Left ventricle myocardium inferior (tissue), 1 donor: ENCODE measurements at regions not wholly inside any gene's neighbourhood (a gene's known extent, or its start where the extent isn't known, plus 50 kb on each side); places are given as distances from the start of the nearest gene placed in this dataset.

Experiments
- DNase-seq: peaks from one replicate; pipeline ENCODE4 v3.0.0-alpha.2; 2020
- H3K27ac ChIP-seq: fragments of 200-600 bp; replicated peaks from 2 replicates; pipeline ENCODE4 v1.8.0; 2021
- H3K27me3 ChIP-seq: fragments of 200-600 bp; 2 replicates; pipeline ENCODE4 v1.8.0; 2021; ENCODE audit warnings: low read depth
- H3K36me3 ChIP-seq: fragments of 200-600 bp; 2 replicates; pipeline ENCODE4 v1.8.0; 2021
- H3K4me1 ChIP-seq: fragments of 200-600 bp; 2 replicates; pipeline ENCODE4 v1.8.0; 2021
- H3K4me3 ChIP-seq: fragments of 200-600 bp; 2 replicates; pipeline ENCODE4 v1.8.0; 2021; ENCODE audit warnings: mild to moderate bottlenecking, moderate library complexity
- H3K9me3 ChIP-seq: fragments of 200-600 bp; replicated peaks from 2 replicates; pipeline ENCODE4 v1.8.0; 2021
- intact Hi-C: fragments of 100-400 bp; cut with micrococcal nuclease; formaldehyde crosslinking; loops from one replicate; pipeline ENCODE4 v1.11.0; 2022
- TF ChIP-seq, protein P1 (sequence below): fragments of 200-600 bp; IDR thresholded peaks from 2 replicates; pipeline ENCODE4 v1.8.0; 2021; ENCODE audit warnings: antibody characterized with exemption, mild to moderate bottlenecking, borderline replicate concordance
- donor health status: DM: no; HTN: yes; CAD: no; lungs with severe emphysema.

DNA sequence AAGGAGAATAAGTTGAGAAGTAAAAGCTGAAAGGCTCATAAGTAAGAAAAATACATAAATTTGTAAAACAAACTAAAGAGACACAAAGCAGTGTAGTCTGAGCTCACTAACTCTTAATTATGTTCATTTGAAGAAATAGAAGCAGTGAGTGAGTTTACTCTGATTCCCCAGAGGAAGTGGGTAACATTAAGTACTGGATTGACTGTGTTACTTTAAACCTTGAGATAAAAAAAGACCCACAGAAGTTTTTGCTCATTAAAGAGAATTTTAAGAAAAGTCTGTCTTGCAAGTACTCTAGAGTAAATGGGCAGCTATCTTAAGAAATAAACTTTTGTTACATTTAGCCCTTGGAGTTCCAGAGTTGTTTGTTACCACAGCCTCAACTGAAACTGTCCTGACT is 2466.9 kb downstream of the PCDH7 start:
- peaks cover under 1% of the 10 kb centered on the region for H3K9me3 ChIP-seq
- H3K4me1 ChIP-seq, result no peaks in the 10 kb centered on the region
- no peaks in the 10 kb centered on the region for H3K36me3 ChIP-seq
- no peak for DNase-seq
- intact Hi-C loops, result no loop called here
- no peak overlapping the region for H3K27ac ChIP-seq
- no peaks in the 10 kb centered on the region for H3K27me3 ChIP-seq
- no peak overlapping the region for H3K4me3 ChIP-seq
- TF ChIP-seq, protein P1, sequence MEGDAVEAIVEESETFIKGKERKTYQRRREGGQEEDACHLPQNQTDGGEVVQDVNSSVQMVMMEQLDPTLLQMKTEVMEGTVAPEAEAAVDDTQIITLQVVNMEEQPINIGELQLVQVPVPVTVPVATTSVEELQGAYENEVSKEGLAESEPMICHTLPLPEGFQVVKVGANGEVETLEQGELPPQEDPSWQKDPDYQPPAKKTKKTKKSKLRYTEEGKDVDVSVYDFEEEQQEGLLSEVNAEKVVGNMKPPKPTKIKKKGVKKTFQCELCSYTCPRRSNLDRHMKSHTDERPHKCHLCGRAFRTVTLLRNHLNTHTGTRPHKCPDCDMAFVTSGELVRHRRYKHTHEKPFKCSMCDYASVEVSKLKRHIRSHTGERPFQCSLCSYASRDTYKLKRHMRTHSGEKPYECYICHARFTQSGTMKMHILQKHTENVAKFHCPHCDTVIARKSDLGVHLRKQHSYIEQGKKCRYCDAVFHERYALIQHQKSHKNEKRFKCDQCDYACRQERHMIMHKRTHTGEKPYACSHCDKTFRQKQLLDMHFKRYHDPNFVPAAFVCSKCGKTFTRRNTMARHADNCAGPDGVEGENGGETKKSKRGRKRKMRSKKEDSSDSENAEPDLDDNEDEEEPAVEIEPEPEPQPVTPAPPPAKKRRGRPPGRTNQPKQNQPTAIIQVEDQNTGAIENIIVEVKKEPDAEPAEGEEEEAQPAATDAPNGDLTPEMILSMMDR, result no peak

DNA sequence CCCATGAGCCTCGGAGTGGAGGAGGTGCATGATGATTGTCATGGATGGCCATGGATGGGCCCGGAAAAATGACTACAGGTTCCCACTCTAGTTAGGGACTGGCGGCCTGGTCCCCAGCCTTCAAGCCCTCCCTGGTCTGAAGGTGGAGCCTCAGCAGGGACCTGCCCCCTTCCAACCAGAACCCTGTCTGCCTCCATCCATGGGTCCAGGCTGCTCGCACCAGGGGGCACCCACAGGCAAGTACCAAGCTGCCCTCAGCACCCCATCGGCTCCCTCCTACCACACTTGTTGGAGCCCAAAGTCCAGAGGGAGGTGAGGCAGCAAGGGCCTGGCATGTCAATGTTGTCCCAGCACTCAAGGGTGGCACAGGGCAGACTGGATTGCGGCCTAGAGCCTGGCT is 2468.6 kb downstream of the PCDH7 start:
- TF ChIP-seq, protein P1, result no peak
- intact Hi-C loops, result no loop called here
- Histone ChIP-seq H3K4me1 (no peaks in the 10 kb centered on the region), H3K36me3 (no peaks in the 10 kb centered on the region), H3K9me3 (no peaks in the 10 kb centered on the region), H3K27me3 (no peaks in the 10 kb centered on the region), H3K4me3 (no peak overlapping the region), H3K27ac (no peak overlapping the region)
- DNase-seq, result no peak

DNA sequence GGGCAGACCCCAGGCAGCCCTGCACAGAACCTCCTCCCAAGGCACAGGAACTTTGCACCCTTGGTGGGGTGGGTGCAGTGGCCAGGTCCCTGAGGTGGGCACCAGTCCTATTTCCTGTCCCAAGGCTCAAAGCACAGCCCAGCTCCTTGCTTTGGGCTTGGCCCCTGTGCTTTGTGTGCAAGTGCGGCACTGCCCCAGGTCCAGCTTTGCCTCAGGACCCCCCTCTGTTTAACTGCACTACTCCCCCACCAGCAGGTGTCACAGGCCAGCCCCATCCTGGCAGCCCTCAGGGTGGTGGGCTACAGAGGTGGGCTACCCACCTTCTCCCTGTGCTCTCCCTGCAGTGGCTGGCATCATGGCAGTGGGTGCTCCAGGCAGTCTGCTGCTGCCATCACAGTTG is 2469.0 kb downstream of the PCDH7 start:
- no peak overlapping the region for H3K4me3 ChIP-seq
- TF ChIP-seq, protein P1, result no peak
- H3K27me3 ChIP-seq, result no peaks in the 10 kb centered on the region
- H3K27ac ChIP-seq, result no peak overlapping the region
- intact Hi-C loops, result no loop called here
- DNase-seq, result no peak
- no peaks in the 10 kb centered on the region for H3K9me3 ChIP-seq
- H3K4me1 ChIP-seq, result no peaks in the 10 kb centered on the region
- H3K36me3 ChIP-seq, result no peaks in the 10 kb centered on the region

DNA sequence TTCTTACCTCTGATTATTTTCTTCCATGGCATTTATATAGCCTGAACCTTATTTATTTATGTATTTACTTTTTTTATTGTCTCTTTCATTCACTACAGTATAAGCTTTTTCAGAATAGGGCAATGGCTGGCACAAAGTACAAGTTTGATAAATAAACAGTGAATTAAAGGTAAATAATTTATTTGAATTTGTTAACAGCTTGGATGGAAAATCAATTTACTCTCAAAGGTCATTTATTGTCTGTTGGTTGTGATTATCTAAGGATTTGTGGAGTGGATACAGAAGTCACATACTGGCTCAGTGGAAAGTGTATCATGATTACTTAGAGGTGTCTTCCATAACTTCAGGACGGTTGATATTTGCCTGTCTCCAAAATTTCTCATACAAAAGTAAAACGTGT is 2472.9 kb downstream of the PCDH7 start:
- intact Hi-C loops, result no loop called here
- no peak overlapping the region for H3K27ac ChIP-seq

DNA sequence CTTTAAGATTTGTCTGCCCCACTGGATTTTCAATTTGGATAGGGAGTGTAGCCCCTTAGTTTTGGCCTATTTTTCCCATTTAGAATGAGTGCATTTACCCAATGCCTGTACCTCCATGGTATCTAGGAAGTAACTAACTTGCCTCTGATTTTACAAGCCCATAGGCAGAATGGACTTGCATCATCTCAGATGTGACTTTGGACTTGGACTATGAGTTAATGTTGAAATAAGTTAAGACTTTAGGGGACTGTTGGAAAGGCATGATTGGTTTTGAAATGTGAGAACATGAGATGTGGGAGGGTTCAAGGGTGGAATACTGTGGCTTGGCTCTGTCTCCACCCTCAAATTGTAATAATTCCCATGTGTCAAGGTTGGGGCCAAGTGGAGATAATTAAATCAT is 2480.2 kb downstream of the PCDH7 start:
- H3K4me3 ChIP-seq, result no peak overlapping the region
- H3K27me3 ChIP-seq, result no peaks in the 10 kb centered on the region
- DNase-seq, result no peak
- H3K9me3 ChIP-seq, result peaks cover 27% of the 10 kb centered on the region
- H3K4me1 ChIP-seq, result no peaks in the 10 kb centered on the region
- intact Hi-C loops, result no loop called here
- H3K36me3 ChIP-seq, result no peaks in the 10 kb centered on the region
- no peak overlapping the region for H3K27ac ChIP-seq
- TF ChIP-seq, protein P1, result no peak

More for the DNA sequence above, 2472.9 kb downstream of the PCDH7 start:
- H3K9me3 ChIP-seq, result no peaks in the 10 kb centered on the region
- no peaks in the 10 kb centered on the region for H3K27me3 ChIP-seq
- DNase-seq, result no peak
- no peaks in the 10 kb centered on the region for H3K4me1 ChIP-seq
- H3K36me3 ChIP-seq, result no peaks in the 10 kb centered on the region
- TF ChIP-seq, protein P1, result no peak
- no peak overlapping the region for H3K4me3 ChIP-seq

DNA sequence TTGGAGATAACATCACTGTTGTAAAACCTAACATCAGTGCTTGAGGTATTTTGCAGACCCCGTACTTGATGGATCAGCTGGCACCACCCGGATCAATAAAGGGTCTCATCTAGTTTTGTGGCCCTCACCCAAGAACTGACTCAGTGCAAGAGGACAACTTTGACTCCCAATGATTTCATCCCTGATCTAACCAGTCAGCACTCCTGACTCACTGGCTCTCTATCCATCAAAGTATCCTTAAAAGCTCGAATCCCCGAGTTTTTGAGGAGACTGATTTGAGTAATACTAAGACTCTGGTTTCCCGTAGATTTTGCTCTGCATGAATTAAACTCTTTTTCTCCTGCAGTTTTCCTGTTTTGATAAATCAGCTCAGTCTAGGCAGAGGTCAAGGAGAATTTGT is 2498.1 kb downstream of the PCDH7 start:
- Histone ChIP-seq H3K36me3 (no peaks in the 10 kb centered on the region), H3K4me3 (no peak overlapping the region), H3K27ac (no peak overlapping the region), H3K9me3 (no peaks in the 10 kb centered on the region), H3K27me3 (no peaks in the 10 kb centered on the region), H3K4me1 (no peaks in the 10 kb centered on the region)
- TF ChIP-seq, protein P1, result no peak
- DNase-seq, result no peak
- intact Hi-C loops, result no loop called here
